ENCODE measurements at regions not wholly inside any gene's neighbourhood (a gene's known extent, or its start where the extent isn't known, plus 50 kb on each side); places are given as distances from the start of the nearest gene placed in this dataset.

DNA sequence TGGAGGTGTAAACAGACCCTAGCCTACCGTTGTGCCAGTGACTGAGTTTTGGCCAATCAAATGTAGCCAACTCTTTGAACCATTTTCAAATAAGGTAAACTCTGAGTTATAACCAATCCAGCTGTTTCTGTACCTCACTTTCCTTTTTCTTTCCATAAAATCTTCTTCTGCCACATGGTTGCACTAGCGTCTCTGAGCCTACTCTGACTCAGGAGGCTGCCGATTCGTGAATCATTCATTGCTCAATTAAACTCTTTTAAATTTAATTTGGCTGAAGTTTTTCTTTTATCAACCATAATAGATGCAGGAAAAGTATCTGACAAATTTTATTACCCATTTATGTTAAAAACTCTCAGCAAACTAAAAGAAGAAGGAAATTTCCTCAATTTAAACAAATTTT is 111.5 kb upstream of the LYPLAL1 start:
- TF ChIP-seq, protein P1, sequence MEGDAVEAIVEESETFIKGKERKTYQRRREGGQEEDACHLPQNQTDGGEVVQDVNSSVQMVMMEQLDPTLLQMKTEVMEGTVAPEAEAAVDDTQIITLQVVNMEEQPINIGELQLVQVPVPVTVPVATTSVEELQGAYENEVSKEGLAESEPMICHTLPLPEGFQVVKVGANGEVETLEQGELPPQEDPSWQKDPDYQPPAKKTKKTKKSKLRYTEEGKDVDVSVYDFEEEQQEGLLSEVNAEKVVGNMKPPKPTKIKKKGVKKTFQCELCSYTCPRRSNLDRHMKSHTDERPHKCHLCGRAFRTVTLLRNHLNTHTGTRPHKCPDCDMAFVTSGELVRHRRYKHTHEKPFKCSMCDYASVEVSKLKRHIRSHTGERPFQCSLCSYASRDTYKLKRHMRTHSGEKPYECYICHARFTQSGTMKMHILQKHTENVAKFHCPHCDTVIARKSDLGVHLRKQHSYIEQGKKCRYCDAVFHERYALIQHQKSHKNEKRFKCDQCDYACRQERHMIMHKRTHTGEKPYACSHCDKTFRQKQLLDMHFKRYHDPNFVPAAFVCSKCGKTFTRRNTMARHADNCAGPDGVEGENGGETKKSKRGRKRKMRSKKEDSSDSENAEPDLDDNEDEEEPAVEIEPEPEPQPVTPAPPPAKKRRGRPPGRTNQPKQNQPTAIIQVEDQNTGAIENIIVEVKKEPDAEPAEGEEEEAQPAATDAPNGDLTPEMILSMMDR (IDR thresholded peaks at IDR 0.05 in 2 of 3, conservative IDR thresholded peaks at IDR 0.05 in 1 of 3; ENCODE audit: borderline replicate concordance in 1 of 3, insufficient read depth in 1 of 3, low read depth in 2 of 3, low read length in 2 of 3) = no peak
- TF ChIP-seq ZFX (IDR thresholded peaks at IDR 0.05) (no peak), SP1 (IDR thresholded peaks at IDR 0.05; ENCODE audit: low read depth) (no peak)
